GM12878 (cell line): ENCODE measurements at regions not wholly inside any gene's neighbourhood (a gene's known extent, or its start where the extent isn't known, plus 50 kb on each side); places are given as distances from the start of the nearest gene placed in this dataset.

ENCODE experiments used
- CUX1 ChIP-seq: IDR thresholded peaks from 2 replicates; pipeline ENCODE4 v1.6.1; 2012; ENCODE audit warnings: improper control_type of control experiment, low read depth, low read length; ENCODE audit not compliant: insufficient replicate concordance
- FOS ChIP-seq: IDR thresholded peaks from 3 replicates; pipeline ENCODE4 v1.6.1; 2011; ENCODE audit warnings: borderline replicate concordance; ENCODE audit not compliant: insufficient read length; ENCODE audit errors: extremely low read depth
- NFYB ChIP-seq: IDR thresholded peaks from 2 replicates; pipeline ENCODE4 v1.6.1; 2011; ENCODE audit warnings: low read depth, mild to moderate bottlenecking, low read length, improper control_type of control experiment, moderate library complexity; ENCODE audit not compliant: insufficient read depth
- NR2C2 ChIP-seq: IDR thresholded peaks from 2 replicates; pipeline ENCODE4 v1.6.1; 2011; ENCODE audit warnings: borderline replicate concordance, low read depth; ENCODE audit not compliant: control insufficient read depth, insufficient read length
- POLR2AphosphoS5 ChIP-seq: IDR thresholded peaks from 2 replicates; pipeline ENCODE4 v1.6.1; 2011; ENCODE audit warnings: mild to moderate bottlenecking, low read length, inconsistent platforms

DNA sequence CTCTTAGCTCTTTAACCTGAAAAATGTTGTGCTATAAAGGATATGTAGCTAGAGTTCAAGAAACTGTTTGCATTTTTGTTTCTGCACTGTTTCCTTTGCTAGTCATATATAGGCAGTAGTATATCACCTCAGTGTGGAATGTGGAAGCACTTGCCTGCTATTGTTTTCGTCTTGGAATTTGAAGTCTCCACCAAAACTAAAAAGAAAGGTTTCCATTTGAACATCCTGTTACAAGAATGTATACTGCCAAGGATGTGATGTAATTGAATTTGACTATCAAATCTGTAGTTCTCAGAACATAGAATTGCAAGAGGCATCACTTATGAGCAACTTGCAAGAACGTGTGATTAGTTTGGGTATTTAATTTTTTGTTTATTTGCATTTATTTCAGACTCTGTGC, 51.1 kb upstream of the MEOX2 start (continued):
- no peak for TF ChIP-seq CUX1
- TF ChIP-seq NFYB, result no peak
- no peak for TF ChIP-seq NR2C2
- TF ChIP-seq FOS, result no peak
- no peak for TF ChIP-seq POLR2AphosphoS5
